HG03139 (cell line): ENCODE measurements at regions not wholly inside any gene's neighbourhood (a gene's known extent, or its start where the extent isn't known, plus 50 kb on each side); places are given as distances from the start of the nearest gene placed in this dataset.
"Not testable (repeated sequence)": the region's sequence is repeated elsewhere in the genome, so short reads cannot be mapped to it uniquely, and the experiment has no call there.

Experiments
- ATAC-seq: cut with Tn5 transposase; IDR thresholded peaks from one replicate; pipeline ENCODE4 v1.9.1; 2021; ENCODE audit not compliant: unreplicated experiment

DNA sequence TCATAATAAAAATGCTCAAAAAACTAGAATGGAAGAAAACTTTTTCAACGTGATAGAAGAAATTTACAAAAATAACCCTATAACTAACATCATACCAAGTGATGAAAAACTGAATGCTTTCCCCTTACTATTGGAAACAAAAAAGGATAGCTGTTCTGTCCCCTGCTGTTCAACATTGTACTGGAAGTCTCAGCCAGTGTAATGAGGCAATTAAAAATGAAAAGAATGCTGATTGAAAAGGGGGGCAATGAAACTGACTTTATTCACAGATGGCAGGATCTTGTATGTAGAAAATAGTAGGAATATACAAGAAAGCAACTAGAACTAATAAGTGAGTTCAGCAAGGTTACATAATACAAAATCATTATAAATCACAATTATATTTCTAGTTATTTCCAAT lies 337.9 kb upstream of the KITLG start:
- no peak for ATAC-seq

DNA sequence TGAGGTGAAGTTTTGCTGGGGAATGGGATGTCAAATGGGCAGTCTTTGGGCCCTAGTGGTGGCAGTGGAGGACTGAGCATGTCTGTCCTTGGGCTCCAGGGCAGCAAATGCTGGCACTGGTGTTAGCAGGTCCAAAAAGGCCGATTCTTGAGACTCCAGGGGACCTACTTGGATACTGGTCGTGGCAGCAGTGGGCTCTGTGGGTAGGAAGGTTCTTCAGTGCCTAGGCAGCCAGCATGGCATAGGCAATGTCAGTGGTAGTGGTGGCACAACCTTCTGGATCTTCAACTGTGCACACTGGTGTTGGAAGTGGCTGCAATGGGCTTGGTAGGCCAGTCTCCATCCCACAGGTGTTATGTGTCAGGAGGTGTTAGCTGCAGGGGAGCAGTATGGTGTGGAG lies 334.7 kb upstream of the KITLG start:
- ATAC-seq, result no peak

DNA sequence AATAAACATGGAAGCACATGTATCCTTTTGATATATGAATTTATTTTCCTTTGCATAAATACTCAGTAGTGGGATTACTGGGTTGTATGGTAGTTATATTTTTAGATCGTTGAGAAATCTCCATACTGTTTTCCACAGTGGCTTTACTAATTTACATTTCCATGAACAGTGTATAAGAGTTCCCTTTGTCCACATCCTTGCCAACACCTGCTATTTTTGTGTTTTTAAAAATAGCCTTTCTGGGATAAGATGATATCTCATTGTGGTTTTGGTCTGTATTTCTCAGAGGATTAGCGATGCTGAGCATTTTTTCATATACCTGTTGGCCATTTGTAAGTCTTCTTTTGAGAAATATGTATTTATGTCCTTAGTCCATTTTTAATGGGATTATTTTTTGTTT lies 329.2 kb upstream of the KITLG start:
- ATAC-seq, result no peak

DNA sequence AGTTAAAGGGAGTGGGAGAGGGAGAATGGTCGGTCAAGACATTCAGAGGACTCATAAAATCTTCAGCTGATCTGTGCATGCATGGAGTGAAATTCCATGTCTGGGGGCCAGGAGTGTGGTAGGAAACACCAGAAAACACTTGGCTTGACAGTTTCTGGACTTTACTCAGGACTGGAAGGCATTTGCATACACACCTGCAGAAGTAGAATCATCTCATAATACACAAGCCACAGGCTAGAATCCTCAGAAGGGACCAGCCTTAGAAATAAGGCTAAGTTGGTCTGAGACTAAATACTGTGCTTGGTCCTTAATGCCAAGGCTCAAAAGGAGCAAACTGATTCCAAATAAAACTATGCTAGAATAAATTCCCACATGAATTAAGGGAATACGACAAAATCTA lies 328.1 kb upstream of the KITLG start:
- no peak for ATAC-seq

DNA sequence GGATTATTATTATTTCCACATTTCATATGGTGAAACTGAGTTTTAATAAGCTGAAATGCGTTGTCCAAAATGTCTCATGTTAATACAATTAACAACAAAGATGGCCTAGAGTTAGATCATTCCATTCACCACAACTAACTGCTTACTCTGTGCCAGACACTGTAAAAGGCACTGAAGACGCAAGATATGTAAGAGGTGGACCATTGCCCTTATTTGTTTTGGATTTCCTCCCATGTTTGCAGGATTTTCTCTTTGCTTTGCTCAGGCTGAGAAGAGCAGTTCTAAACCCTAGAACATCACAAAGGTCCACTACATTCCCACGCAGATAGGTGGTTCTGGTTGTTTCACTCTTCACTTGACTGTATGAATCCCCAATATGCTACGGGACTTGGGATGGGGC lies 324.4 kb upstream of the KITLG start:
- no peak for ATAC-seq

DNA sequence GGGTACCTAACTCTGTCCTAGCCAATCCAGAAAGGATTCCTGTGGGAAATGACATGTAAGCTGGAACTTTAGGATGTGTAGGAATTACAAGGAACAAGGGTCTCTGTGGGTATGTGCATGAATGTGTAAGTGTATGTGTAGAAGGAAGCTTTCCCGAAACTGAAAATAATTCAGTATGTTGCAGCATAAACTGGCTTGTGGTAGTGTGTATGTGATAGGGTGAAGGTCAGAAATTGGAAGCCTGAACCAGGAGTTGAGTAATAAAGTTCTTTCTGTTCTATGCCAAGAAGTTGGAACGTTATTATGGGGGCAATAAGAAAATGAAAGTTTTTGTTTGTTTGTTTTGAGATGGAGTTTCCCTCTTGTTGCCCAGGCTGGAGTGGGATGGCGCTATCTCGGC lies 323.1 kb upstream of the KITLG start:
- ATAC-seq, result no peak

DNA sequence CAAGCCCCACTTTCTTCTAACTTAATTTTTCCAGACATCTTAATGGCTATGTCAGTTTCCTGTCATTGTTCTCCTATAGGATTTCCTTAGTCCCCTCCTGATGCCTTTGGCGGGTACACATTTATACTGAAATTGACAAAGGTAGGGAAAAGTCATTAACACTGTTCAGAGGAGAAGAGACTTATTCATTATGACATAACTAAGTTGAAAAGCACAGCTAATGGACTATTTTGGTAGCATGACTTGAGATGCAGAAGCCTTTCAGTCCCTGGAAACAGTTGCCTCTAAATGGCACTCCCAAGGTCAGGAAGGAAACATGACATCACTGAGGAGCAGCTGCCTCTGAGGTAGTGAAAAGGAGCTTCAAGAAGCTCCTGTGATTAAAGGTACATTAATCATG lies 317.5 kb upstream of the KITLG start:
- ATAC-seq, result no peak

DNA sequence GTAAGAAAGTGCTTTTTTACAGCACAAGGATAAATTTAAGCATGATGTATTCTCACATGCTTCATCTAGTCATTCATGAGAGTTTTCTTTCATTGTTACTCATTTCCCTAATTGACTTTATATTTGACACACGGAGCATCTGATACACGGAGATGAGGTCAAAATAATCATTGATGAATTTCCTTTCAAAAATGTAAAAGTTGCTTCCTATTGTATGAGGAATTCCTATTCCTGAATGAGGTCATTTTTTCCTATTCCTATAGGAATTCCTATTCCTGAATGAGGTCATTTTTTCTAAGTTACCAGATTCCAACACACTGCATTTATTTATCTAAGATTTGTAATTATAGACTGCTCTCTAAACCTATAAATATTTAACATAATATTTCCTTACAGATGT lies 316.7 kb upstream of the KITLG start:
- ATAC-seq, result no peak

DNA sequence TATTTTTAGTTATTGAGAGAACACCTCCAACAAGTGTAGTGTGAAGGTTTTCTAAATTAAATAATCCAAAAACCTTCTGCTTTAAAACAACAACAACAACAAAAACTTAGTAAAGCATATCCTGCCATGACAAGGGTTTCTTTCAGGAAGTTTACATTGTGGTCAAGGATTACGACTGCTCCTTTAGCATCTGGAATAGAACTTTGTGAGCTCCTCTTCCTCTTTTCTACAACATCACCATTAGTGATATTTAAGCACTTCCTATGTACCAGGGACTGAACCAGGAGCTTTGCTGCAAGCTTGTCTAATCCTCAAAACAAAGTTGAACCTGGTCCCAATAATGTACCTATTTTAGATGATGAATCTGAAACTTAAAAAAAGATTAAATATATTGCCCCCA lies 315.4 kb upstream of the KITLG start:
- ATAC-seq, result no peak

DNA sequence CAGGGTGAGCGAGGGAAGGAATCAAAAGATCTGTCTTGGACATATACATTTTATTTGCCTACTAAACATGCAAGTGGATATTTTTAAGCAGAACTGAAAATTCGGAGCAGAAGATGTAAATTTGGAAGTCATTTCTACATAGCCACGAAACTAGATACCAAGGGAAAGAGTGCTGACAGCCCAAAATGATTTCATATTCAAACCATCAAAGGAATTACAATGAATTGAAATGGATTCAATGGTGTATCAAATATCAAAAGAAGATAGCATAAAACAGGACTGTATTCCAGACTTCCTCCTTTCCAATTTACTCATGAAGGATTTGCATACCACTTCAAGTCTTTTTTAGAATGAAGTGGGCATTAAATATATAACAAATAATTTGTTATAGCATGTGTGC lies 313.5 kb upstream of the KITLG start:
- ATAC-seq, result no peak

DNA sequence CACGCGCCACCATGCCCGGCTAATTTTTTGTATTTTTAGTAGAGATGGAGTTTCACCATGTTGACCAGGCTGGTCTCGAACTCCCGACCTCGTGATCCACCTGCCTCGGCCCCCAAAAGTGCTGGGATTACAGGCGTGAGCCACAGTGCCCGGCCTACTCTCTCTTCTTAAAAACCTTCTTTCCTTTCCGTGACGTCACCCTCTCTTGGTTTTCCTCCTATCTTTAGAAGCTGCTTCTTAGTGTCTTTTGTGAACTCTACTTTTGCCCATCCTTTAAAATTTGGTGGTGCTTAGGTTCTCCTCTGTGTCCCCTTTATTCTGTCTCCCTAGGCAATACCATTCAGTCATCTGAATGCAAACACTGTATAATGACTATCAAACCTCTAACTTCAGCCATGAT lies 311.2 kb upstream of the KITLG start:
- not testable (repeated sequence) for ATAC-seq

DNA sequence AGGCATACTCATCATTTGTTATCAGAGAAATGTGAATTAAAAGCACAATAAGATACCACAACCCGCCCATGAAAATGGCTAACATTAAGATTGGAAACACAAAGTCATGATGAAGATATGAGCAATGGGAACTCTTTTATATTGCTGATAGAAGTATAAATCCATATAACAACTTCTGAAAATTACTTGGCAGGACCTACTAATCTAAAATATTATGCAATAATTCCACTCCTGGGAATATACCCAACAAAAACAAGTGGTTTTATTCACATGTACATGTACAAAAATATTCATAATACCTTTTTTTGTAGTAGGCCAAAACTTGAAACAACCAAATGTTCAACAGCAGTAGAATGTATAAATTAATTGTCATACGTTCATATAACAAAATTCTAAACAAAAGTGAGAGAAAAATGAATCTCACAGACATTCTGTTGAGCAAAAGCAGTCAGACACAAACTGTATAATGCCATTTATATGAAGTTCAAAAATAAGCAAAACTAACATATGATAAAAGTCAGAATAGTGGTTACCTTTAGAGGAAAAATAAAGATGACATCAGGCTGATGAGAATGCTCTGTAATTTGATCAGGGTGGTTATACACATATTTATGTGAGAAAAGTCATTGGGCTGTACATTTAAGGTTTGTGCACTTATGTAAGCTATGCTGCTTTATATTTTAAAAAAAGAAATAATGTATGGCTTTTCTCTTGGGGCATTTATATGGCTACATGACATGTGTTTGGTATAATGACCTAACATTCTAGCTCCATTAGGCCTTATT lies 309.2 kb upstream of the KITLG start:
- ATAC-seq, result no peak

DNA sequence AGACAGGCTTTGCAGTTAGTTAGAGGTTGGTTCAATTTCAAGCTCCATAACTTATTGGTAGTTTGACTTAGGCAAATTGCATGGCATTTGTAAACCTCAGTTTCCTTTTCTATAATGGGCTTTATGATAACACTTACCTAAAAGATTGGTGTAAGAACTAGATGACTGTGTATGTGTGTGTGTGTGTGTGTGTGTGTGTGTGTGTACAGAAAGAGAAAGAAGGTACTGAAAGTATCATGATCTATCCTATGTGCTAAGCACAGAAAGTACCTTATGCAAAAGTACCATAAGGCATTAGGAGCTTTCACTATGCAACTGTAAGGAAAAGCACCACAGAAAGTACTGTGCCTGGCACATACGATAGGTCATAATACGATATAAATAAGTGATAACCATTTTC lies 304.3 kb upstream of the KITLG start:
- ATAC-seq, result no peak

DNA sequence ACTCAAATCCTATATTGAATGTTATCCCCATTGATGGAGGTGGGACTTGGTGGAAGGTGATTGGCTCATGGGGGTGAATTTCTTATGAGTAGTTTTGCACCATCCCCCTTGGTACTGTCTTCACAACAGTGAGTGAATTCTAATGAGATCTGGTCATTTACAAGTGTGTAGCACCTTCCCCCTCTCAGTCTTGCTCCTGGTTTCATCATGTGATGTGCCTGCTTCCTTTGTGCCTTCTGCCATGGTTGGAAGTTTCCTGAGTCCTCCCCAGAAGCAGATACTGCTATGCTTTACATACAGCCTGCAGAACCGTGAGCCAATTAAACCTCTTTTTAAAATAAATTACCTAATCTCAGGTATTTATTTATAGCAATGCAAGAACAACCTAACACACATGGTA lies 302.4 kb upstream of the KITLG start:
- ATAC-seq, result no peak

DNA sequence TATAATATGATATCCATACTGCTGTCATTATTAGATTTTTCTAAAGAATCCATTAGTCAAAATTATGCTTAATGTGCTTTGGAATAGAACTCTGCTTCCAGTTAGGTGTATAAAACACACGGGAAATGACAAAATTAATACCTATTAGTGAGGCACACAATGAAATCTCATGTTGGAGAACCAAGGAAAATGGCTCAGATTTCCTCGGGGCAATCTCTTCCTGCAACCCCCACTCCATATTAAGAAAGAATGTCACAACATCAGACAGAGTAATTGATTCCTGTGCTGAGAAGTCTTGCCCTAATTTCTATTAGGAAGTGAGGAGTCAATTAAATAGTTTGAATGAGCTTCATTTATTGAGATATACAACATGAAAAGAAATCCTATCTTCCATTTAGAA lies 299.8 kb upstream of the KITLG start:
- ATAC-seq, result no peak

DNA sequence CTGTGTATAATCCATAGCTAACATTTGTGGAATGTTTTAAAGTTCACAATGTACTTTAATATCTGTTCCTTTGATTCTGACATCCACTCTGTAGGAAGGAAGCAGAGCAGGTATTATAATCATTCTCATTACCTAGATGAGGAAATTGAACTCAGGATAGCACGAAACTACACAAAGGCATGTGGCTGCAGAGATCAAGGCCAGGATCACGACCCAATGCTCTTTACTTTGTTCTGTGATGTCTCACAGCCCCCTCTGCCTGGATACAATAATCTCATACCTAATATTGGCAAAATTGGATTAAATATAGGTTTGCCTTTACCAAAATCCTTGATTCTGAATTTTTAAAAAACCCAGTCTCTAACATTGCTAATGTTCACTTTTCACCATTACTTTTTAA lies 298.0 kb upstream of the KITLG start:
- no peak for ATAC-seq

DNA sequence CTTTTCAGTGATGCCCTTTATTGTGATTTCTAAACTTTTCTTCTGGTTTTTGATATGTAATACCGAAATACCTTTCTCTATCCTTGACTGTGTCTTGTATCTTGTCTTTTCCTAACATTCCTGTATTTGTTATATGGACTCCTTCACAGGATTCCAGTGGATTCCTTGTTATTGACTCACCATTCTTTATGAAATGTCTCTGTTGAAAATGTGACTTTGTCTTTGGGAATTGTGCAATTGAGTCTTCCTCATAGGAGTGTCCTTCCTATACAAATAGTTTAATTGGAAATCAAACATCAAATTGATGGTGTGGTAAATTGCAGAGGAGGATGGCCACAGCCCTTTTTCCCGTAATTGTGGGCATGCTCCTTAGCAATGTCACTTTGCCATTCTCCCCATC lies 296.6 kb upstream of the KITLG start:
- ATAC-seq, result no peak

DNA sequence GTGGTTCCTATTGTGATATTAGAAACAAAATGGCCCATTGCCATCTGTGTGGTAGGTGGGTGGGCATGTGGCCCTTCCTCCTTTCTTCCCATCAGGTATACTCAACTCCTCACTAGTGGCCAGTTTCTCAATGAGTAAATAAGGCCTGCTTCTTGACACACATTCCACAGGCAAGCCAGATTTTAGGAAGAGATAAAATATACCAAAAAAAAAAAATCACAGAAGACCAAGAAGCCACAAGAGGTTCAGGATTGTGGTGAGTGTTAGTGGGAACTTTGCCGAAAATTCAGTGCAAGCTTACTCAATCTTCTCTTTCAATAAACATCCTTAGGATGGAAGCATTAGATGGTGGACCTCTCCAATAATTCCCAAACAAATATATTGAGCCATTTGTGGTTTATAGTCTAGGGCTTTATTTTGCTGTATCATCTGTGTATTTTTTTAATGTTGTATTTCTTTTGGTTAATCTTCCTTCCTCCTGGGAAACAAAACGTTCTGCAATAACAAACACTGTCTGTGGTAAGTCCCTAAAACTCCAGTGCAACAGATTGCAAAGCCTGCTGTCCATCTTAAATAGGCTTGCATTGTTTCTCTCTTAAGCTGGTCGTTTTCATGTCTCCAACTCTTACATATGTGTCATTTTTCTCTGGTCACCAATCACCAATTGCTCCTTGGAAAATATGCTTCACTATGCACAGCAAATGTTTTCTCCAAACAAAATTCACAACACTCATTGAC lies 289.9 kb upstream of the KITLG start:
- ATAC-seq, result no peak

DNA sequence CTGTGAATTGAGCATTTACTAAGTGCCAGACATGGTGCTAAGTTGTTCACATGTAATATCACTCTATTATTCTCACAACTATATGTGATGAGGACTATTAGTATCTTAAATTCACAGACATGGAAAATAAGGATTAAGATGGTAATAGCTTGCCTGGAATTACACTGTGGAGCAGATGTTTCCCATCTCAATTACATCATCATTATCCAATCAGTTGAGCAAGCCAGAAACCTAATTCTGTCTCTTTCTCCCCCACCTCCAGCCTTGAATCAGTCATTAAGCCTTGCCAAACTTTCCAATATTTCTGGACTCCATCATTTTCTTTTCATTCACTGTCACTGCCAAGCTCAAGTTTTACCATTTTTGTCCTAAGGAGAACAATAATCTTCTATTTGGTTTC lies 287.8 kb upstream of the KITLG start:
- ATAC-seq, result no peak

DNA sequence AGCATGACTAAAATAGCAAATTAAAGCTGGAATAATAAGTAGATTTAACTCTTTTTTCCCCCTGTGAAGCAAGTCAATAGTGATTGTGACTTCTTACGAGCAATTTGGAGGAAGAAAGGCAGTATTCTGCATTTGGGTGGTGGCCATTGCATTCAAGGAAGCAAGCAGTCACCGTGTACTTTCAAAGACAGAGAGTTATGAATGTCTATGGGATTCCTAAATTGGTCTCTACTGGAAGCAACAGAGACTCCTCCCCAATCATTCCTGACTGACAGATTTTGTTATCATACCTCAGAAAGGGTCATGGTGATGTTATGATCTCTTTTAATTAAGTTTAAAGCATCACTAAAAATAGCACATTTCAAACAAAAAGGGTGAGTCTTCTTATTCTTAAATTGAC lies 287.2 kb upstream of the KITLG start:
- ATAC-seq, result no peak

DNA sequence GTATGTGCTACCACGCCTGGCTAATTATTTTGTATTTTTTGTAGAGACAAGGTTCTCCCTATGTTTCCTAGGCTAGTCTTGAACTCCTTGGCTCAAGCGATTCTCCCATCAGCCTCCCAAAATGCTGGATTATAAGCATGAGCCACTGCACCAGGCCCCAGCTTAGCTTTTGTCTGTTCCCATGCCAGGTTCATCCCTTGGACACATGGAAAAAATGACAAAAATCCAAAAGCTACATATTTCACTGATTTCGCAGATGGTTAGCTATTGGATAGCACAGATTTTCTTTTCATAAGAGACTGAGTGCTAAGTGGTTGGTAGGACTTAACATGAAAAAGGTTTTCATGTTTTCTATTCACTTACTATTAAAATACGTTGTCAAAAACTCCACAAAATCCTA lies 286.6 kb upstream of the KITLG start:
- no peak for ATAC-seq

DNA sequence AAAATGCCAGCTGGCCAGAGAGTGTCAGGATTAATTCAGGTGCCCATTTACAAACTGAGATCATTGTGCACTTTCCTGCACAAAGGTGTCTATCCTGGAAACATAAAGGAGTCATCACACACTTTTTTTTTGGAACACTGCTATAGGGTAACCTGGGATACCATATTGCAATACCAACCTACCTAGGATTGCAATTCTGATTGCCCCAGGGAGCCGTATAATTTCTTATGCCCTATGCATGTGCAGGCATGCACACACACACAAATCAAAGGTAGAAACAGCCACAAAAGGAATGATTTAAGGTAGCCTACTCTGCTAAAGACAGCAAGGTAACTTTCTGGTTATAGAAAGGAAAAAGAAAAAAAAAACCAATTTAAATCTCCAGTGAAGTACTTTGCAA lies 285.3 kb upstream of the KITLG start:
- no peak for ATAC-seq

DNA sequence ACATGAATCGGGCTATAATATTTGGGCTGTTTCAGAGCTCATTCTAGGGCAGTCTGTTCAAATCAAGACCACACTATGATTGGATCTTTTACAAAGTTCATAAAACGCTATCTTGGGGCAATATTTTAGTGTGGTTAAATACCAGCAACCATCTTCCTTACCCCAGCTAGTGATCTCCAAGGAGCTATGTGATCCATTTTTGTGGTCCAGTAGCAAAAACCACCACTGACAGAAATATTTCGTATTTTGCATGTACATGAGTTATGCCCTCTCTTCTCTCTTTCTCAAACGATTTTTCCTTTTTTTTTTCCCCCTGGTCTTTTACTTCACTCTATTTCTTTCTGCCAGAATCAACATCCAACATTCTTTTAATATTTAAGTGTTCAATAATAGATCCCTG lies 280.6 kb upstream of the KITLG start:
- ATAC-seq, result no peak
